Osteoblast (primary cell): ENCODE measurements at regions not wholly inside any gene's neighbourhood (a gene's known extent, or its start where the extent isn't known, plus 50 kb on each side); places are given as distances from the start of the nearest gene placed in this dataset.

Experiments
- DNase-seq: peaks from one replicate; pipeline ENCODE4 v3.0.0; 2011; ENCODE audit warnings: low spot score, mixed read lengths; ENCODE audit not compliant: insufficient read length; ENCODE audit errors: missing footprints
- H2AFZ ChIP-seq: 2 replicates; pipeline ENCODE4 v1.6.0; 2011; ENCODE audit warnings: mild to moderate bottlenecking, low read length
- H3K27ac ChIP-seq: 2 replicates; pipeline ENCODE4 v1.5.1; 2011; ENCODE audit warnings: mild to moderate bottlenecking, low read depth, low read length, moderate library complexity
- H3K27me3 ChIP-seq: 2 replicates; pipeline ENCODE4 v1.6.0; 2012; ENCODE audit warnings: mild to moderate bottlenecking, control low read depth, inconsistent platforms, low read length, moderate library complexity; ENCODE audit not compliant: insufficient read depth
- H3K36me3 ChIP-seq: 2 replicates; pipeline ENCODE4 v1.5.1; 2011; ENCODE audit warnings: mild to moderate bottlenecking, low read length, control low read depth, moderate library complexity; ENCODE audit not compliant: insufficient read depth
- H3K4me1 ChIP-seq: 2 replicates; pipeline ENCODE4 v1.5.1; 2011; ENCODE audit warnings: mild to moderate bottlenecking, low read length, control low read depth, moderate library complexity; ENCODE audit not compliant: insufficient read depth
- H3K4me2 ChIP-seq: 2 replicates; pipeline ENCODE4 v1.6.0; 2011; ENCODE audit warnings: mild to moderate bottlenecking, low read length; ENCODE audit not compliant: insufficient read depth
- H3K4me3 ChIP-seq: fragments of 200-600 bp; sonication (generic); 3 replicates; pipeline ENCODE4 v1.5.1; 2012; ENCODE audit warnings: mild to moderate bottlenecking, low read length, inconsistent platforms; ENCODE audit not compliant: insufficient read depth
- H3K79me2 ChIP-seq: 2 replicates; pipeline ENCODE4 v1.6.0; 2012; ENCODE audit warnings: mild to moderate bottlenecking, low read length, control low read depth, inconsistent platforms; ENCODE audit not compliant: insufficient read depth
- H3K9me3 ChIP-seq: 2 replicates; pipeline ENCODE4 v1.5.1; 2011; ENCODE audit warnings: low read depth, low read length, control low read depth
- H4K20me1 ChIP-seq: 2 replicates; pipeline ENCODE4 v1.6.0; 2012; ENCODE audit warnings: mild to moderate bottlenecking, low read length, control low read depth; ENCODE audit not compliant: insufficient read depth
- CTCF ChIP-seq: IDR thresholded peaks from 2 replicates; pipeline ENCODE4 v1.5.1; 2011; ENCODE audit warnings: mild to moderate bottlenecking, low read depth, low read length, moderate library complexity; ENCODE audit errors: extremely low read depth

GRCh38 chr10:8288600-8288999, 234.1 kb downstream of the GATA3 start:
- no peaks in the 10 kb centered on the region for H3K36me3 ChIP-seq
- H4K20me1 ChIP-seq, result no peaks in the 10 kb centered on the region
- no peaks in the 10 kb centered on the region for H3K27me3 ChIP-seq
- no peak overlapping the region for H3K4me3 ChIP-seq
- no peaks in the 10 kb centered on the region for H3K79me2 ChIP-seq
- no peak for TF ChIP-seq CTCF
- H2AFZ ChIP-seq, result no peak overlapping the region
- no peaks in the 10 kb centered on the region for H3K4me1 ChIP-seq
- no peak overlapping the region for H3K4me2 ChIP-seq
- no peak for DNase-seq
- peaks cover 2% of the 10 kb centered on the region for H3K9me3 ChIP-seq
- no peak overlapping the region for H3K27ac ChIP-seq

GRCh38 chr10:8289186-8289924, 234.9 kb downstream of the GATA3 start:
- H3K4me1 ChIP-seq, result no peaks in the 10 kb centered on the region
- no peak overlapping the region for H3K27ac ChIP-seq
- no peaks in the 10 kb centered on the region for H3K27me3 ChIP-seq
- no peak overlapping the region for H3K4me3 ChIP-seq
- H3K4me2 ChIP-seq, result no peak overlapping the region
- no peaks in the 10 kb centered on the region for H3K36me3 ChIP-seq
- no peak for DNase-seq
- no peaks in the 10 kb centered on the region for H4K20me1 ChIP-seq
- H2AFZ ChIP-seq, result no peak overlapping the region
- no peaks in the 10 kb centered on the region for H3K79me2 ChIP-seq
- TF ChIP-seq CTCF, result no peak
- no peaks in the 10 kb centered on the region for H3K9me3 ChIP-seq

- no peaks in the 10 kb centered on the region for H3K36me3 ChIP-seq
- no peaks in the 10 kb centered on the region for H3K79me2 ChIP-seq
- no peaks in the 10 kb centered on the region for H3K9me3 ChIP-seq
- no peak for DNase-seq
- no peak overlapping the region for H3K4me2 ChIP-seq
- TF ChIP-seq CTCF, result no peak
- no peaks in the 10 kb centered on the region for H3K4me1 ChIP-seq
- no peak overlapping the region for H3K4me3 ChIP-seq
- no peaks in the 10 kb centered on the region for H4K20me1 ChIP-seq
- H2AFZ ChIP-seq, result no peak overlapping the region
- H3K27me3 ChIP-seq, result no peaks in the 10 kb centered on the region
- H3K27ac ChIP-seq, result no peak overlapping the region
These were observed 240.3 kb downstream of the GATA3 start for GRCh38 chr10:8294779-8295178.

GRCh38 chr10:8295311-8295710, 240.8 kb downstream of the GATA3 start:
- Histone ChIP-seq H3K9me3 (no peaks in the 10 kb centered on the region), H2AFZ (no peak overlapping the region), H3K79me2 (no peaks in the 10 kb centered on the region), H3K27ac (no peak overlapping the region), H3K4me1 (no peaks in the 10 kb centered on the region), H4K20me1 (no peaks in the 10 kb centered on the region), H3K36me3 (no peaks in the 10 kb centered on the region), H3K4me3 (no peak overlapping the region), H3K27me3 (no peaks in the 10 kb centered on the region), H3K4me2 (no peak overlapping the region)
- DNase-seq, result no peak
- TF ChIP-seq CTCF, result no peak
